NCI-H2171 (cell line): ENCODE measurements at regions not wholly inside any gene's neighbourhood (a gene's known extent, or its start where the extent isn't known, plus 50 kb on each side); places are given as distances from the start of the nearest gene placed in this dataset.

Source experiments
- DNase-seq: peaks from one replicate; lab custom pipeline; 2025; lab: John Stamatoyannopoulos, UW

DNA sequence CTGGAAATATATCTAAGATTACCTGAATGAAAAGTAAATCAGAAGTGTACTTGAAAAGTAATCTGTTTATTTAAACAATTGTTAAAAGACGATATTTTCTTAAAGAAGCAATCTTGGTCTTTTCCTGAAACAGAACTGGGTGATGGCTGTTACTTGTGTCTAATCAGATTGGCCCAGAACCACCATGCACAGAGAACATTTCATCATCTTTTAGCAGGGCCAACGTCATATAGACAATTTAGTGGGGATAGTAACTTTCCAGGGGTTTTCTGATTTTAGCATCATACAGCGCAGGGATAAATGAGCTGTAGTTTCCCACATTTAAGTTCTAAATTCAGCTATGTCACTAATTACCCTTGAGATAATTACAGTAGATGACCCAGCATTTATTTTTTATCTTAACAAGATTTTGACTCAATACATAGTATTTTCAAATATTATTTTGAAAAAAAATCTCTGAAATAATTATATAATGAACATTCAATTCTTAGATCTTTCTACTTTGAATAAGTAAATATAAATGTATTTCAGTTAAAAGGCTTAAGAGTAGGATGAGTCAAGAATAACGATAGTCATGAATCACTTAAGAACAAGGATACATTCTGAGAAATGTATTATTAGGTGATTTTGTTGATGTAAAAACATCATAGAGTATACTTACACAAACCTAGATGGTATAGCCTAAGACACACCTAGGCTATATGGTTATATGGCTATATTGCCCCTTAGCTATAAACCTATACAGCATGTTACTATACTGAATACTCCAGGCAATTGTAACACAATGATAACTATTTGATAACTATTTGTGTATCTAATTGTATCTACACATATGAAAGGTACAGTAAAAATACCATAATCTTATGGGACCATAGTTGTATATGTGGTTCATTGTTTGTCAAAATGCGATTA lies 103.8 kb upstream of the MME start:
- no peak for DNase-seq

DNA sequence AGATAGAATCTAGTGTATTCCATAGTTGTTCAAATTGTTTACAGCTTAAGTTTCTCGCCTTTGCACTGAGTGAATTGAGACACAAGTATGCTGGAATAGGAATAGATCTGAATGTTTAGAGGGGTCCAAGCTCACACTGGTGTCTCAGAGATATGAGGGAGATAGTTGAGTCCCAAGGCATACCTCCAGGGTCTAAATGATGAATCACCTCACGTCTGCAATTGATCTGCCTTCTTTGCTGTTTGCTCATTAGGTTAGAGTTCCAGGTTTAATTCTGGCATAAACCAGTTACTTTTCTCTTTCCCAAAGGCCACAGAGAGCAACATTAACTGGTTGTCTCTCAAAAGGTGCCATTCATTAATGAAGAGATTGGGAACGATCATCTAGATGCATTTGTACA lies 106.3 kb upstream of the MME start:
- no peak for DNase-seq

DNA sequence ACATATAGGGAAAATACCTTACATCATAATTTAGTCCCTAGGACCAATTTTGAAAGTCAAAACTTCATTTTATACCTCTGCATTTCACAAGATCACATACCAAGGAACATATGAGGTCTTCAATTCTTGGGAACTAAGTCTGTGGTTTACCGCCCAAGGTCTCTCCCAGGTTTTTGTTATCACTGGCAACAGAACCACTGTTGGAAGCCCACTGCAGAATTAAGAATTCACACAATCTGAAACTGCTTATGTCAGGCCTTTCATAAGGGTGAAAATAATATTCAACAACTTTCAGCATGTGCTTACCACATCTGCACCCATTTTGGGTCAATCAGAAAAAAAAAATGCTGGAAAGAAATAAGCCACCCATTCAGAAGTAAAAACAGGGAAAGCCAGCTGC lies 107.2 kb upstream of the MME start:
- DNase-seq = no peak

DNA sequence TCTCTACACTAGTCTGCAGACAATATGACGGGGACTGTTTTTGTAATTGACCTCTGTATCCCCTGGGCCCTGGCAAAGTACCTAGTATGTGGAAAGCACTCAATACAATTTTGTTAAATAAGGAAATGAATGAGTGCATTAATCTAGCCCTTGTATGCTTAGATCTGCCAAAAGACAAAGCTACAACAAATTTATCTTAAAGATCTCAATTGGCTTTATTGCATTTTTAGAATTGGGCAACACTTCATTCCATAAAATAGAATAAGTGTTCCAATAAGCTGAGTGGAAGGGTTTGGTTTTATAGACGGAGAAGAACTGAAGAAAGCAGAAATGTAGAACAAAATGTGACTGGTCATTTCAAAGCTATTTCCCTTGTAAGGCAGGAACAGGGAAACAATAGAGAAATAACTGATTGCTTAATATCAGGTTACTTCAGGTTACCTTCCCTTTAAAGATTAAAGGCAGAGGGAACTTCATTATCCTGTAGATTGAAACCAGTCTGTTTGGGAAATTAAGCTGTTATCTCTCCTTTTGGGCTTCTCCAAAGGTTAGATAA lies 108.3 kb upstream of the MME start:
- DNase-seq = no peak

DNA sequence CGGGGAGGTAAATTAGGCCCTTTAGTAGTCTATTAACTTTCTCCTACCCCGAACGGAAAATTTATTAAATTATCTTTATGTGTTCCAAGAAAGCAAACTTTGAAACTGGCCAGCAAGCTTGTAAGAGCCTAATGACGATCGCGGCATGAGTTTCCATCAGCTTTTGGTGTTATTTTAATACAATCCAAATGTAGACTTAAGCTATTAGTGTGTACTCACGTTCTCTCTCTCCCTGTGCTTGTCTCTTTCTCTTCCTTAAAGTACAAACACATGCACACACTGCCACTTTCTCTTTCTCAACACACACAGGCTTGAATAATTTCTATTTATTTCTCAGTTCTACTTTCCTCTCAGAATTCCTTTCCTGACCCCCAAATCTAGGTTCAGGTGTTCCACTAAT lies 108.8 kb upstream of the MME start:
- no peak for DNase-seq

GRCh38 chr3:154970797-154971196 lies 109.3 kb upstream of the MME start:
- DNase-seq = no peak

- DNase-seq = no peak
Observed at GRCh38 chr3:154969366-154969765, 110.8 kb upstream of the MME start.

GRCh38 chr3:154967090-154967489 lies 113.0 kb upstream of the MME start:
- no peak for DNase-seq

DNA sequence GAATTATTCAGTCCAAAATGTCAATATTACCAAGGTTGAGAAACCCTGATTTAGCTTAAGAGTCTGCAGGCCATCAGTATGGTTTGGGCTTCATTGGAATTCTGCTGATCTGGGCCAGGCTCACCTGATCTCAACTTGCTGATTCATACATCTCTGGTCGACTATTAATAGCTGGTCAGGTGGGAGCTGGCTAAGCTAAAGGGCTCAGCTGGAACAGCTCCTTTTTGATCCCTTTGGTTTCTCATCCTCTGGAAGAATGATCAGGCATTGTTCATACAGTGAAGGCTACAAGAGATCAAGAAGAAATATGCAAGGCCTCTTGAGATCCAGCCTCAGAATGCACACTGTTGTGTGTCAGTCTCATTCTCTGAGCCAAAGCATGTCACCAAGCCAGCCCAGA lies 123.3 kb upstream of the MME start:
- no peak for DNase-seq

DNA sequence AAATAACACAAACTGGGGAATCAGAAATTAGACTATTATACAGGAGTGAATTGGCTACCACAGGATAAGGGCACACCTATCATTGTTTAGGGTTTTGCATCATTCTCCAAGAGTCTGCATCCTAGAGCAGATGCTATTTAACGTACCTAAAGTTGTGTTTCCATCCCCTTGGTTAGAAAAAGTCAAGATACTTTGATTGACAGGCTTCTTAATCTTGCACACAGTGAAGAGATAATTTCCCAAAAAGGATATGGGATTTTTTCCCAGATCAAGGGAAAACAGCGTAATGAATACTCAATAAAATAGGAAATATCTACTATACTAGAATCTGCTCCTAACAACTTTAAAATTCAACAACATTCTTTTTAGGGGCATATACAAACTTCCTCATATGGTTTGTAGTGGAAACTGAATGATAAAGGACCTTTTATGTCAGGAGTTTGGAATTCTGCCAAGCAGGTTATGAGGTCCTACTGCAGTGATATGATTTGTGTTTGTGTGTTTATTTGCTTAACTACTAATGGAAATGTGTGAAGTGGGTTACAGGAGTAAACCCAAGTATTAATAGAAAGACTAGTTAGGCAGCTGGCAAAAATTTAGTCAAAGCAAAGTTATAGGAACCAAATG lies 124.1 kb upstream of the MME start:
- DNase-seq = no peak

GRCh38 chr3:154954757-154955156 lies 125.4 kb upstream of the MME start:
- DNase-seq = no peak

GRCh38 chr3:154953538-154953937 lies 126.6 kb upstream of the MME start:
- DNase-seq = no peak

GRCh38 chr3:154952553-154952952 lies 127.6 kb upstream of the MME start:
- DNase-seq = no peak

DNA sequence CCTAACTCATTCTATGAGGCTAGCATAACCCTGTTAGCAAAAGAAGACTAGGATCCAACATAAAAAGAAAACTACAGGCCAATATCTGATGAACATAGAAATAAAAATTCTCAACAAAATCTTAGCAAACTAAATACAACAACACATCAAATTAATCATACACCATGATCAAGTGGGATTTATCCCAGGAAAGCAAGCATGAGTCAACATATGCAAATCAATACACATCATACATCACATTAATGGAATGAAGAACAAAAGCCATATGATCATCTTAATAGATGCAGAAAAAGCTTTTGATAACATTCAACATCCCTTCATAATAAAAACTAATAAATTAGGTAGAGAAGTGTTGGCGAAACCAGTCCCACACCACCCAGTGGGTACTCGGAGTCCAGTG lies 136.1 kb upstream of the MME start:
- no peak for DNase-seq

- DNase-seq = no peak
Observed at GRCh38 chr3:154942827-154943226, 137.3 kb upstream of the MME start.

DNA sequence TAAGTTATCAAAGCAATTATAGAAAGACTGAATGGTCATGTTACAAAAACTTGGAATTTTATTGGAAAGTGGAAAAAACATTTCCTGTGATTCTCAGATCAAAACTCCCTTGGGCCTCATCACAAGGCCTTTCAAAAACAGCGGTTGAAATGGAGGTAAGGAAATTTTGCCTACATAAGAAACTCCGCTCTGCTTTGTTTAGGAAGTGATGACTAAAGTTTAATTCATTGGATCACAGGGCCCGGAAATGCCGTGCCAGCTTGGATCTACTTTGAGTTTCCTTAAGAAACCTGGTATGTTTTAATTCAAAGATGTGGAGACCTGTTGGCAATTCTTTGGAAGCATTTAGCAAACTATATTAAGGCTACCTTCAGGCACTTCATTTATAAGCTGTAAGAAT lies 143.9 kb upstream of the MME start:
- DNase-seq = no peak

GRCh38 chr3:154933581-154933980 lies 146.5 kb upstream of the MME start:
- DNase-seq = no peak

DNA sequence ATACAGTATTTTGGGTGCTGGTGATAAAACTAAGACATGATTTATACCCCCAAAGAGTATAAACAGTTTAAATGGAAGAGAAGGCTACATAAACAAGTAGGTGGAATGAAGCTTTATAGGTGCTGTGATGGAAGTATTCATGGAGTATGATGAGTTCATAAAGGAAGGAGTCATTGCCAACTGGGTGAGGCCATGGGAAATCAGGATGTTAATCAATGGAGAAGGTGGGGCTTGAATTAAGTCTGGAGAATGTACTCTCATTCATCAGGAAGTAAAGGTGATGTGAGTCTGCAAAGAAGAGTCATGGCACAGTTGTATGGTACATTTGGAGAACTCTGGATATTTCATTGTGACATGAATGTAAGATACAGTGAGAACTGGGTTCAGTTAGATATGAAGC lies 147.5 kb upstream of the MME start:
- no peak for DNase-seq

GRCh38 chr3:154931484-154931883 lies 148.6 kb upstream of the MME start:
- DNase-seq = no peak

DNA sequence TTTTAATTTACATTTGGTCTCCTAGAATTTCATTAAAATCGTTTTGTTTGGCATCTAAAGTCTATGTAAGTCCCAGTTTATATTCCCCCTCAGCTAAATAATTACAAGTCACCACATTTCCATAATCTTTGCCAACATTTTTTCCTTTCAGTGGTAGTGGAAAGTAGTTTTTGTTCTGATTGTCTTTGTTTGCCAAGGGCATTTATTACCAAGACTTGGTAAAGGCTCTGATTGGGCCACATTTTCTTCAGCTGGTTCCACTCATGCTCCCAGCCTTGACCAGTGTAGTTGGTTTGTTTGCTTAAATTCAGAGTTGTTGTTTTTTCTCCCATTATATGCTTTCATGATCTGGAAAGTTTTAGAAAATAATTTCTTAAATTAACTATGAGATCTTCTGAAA lies 153.4 kb upstream of the MME start:
- no peak for DNase-seq

- DNase-seq = no peak
Observed at GRCh38 chr3:154921351-154921750, 158.8 kb upstream of the MME start.

DNA sequence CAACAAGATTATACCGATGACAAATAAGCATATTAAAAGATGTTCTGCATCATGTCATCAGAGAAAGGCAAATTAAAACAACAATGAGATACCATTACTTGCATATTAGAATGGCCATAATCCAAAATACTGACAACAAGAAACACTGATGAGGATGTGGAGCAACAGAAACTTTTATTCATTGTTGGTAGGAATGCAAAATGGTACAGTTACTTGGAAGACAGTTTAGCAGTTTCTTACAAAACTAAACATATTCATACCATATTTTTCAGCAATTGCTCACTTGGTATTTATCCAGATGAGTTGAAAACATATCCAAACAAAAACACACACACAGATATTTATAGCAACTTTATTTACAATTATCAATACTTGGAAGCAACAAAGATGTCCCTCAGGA lies 160.9 kb upstream of the MME start:
- DNase-seq = no peak

DNA sequence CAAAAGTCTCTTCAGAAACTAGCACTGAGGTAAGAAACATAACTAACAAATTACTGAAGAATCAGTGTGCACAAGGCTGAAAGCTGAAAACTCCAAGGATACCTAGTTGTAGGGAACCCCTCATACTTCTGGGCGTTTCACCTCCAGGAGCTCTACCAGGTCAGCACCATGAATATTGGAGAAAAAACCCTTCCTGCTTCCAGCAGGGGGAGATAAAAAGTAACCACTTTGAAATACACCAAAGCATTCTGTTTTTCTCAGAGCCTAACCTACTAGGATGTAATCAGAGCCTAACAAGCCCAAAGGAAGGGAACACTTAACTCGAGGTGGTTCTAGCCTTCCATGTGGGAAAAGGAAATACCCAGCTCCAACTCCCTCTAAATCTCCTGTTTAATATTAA lies 175.8 kb upstream of the MME start:
- no peak for DNase-seq
